HepG2 (cell line): ENCODE measurements at regions not wholly inside any gene's neighbourhood (a gene's known extent, or its start where the extent isn't known, plus 50 kb on each side); places are given as distances from the start of the nearest gene placed in this dataset.

Experiments used
- BORCS8-MEF2B ChIP-seq: sonication (generic); formaldehyde crosslinking; IDR thresholded peaks from 2 replicates; pipeline ENCODE4 v1.8.0; 2022; ENCODE audit warnings: mild to moderate bottlenecking, missing genetic modification reagents
- BRD4 ChIP-seq: sonication (generic); formaldehyde crosslinking; IDR thresholded peaks from 2 replicates; pipeline ENCODE4 v1.4.0; 2020; ENCODE audit warnings: missing genetic modification reagents
- HINFP ChIP-seq: sonication (generic); formaldehyde crosslinking; IDR thresholded peaks from 2 replicates; pipeline ENCODE4 v1.4.0; 2020; ENCODE audit warnings: low read depth, mild to moderate bottlenecking, missing genetic modification reagents
- HOXA7 ChIP-seq: sonication (generic); formaldehyde crosslinking; IDR thresholded peaks from 2 replicates; pipeline ENCODE4 v1.8.1; 2022; ENCODE audit warnings: mild to moderate bottlenecking, missing genetic modification reagents, moderate library complexity
- JUN ChIP-seq: sonication (generic); formaldehyde crosslinking; IDR thresholded peaks from 2 replicates; pipeline ENCODE4 v1.4.0; 2020; ENCODE audit warnings: mild to moderate bottlenecking, missing genetic modification reagents
- POLR2G ChIP-seq: fragments of 200-400 bp; formaldehyde crosslinking; IDR thresholded peaks from 2 replicates; pipeline ENCODE4 v1.6.1; 2018; ENCODE audit warnings: mild to moderate bottlenecking, low read depth, low read length, moderate library complexity
- REXO4 ChIP-seq: sonication (generic); formaldehyde crosslinking; IDR thresholded peaks from 2 replicates; pipeline ENCODE4 v1.8.0; 2022; ENCODE audit warnings: missing genetic modification reagents, mild to moderate bottlenecking, borderline replicate concordance
- TAF15 ChIP-seq: fragments of 200-400 bp; formaldehyde crosslinking; IDR thresholded peaks from one replicate; pipeline ENCODE4 v1.6.1; 2018; ENCODE audit warnings: mild to moderate bottlenecking, low read depth, low read length; ENCODE audit not compliant: poor library complexity, severe bottlenecking
- TCF7L2 ChIP-seq: IDR thresholded peaks from 2 replicates; pipeline ENCODE4 v1.6.1; 2011; ENCODE audit warnings: mild to moderate bottlenecking, low read depth, low read length, moderate library complexity
- THAP9 ChIP-seq: sonication (generic); formaldehyde crosslinking; IDR thresholded peaks from 2 replicates; pipeline ENCODE4; 2020; ENCODE audit warnings: missing genetic modification reagents, mild to moderate bottlenecking, borderline replicate concordance
- USF2 ChIP-seq, 2 experiments: sonication (generic) in 1 of 2; formaldehyde crosslinking in 1 of 2; IDR thresholded peaks; 2 replicates each; pipeline versions ENCODE4 v1.5.1 to v1.6.1; 2011 to 2020; ENCODE audit warnings: borderline replicate concordance in 1 of 2, low read depth in 1 of 2, low read length in 1 of 2, mild to moderate bottlenecking in 1 of 2, missing genetic modification reagents in 1 of 2, moderate library complexity in 1 of 2
- ZNF441 ChIP-seq: sonication (generic); formaldehyde crosslinking; IDR thresholded peaks from 2 replicates; pipeline ENCODE4 v1.7.0; 2021; ENCODE audit warnings: missing genetic modification reagents, borderline replicate concordance
- ZNF574 ChIP-seq: sonication (generic); formaldehyde crosslinking; IDR thresholded peaks from 2 replicates; pipeline ENCODE4 v1.4.0; 2020; ENCODE audit warnings: missing genetic modification reagents
- ZNF644 ChIP-seq: IDR thresholded peaks from 2 replicates; pipeline ENCODE4 v1.6.1; 2016; ENCODE audit warnings: low read depth
- ZNF720 ChIP-seq: sonication (generic); formaldehyde crosslinking; IDR thresholded peaks from 2 replicates; pipeline ENCODE4 v1.4.0; 2020; ENCODE audit warnings: missing genetic modification reagents
- ZNF839 ChIP-seq: sonication (generic); formaldehyde crosslinking; IDR thresholded peaks from 2 replicates; pipeline ENCODE4 v1.4.0; 2020; ENCODE audit warnings: missing genetic modification reagents, mild to moderate bottlenecking, borderline replicate concordance

- TF ChIP-seq HINFP (CRISPR knock-in tag) (no peak), ZNF574 (CRISPR knock-in tag) (no peak), ZNF839 (no peak), JUN (CRISPR knock-in tag) (no peak), BRD4 (CRISPR knock-in tag) (no peak), TCF7L2 (no peak), ZNF644 (CRISPR knock-in tag) (no peak), REXO4 (CRISPR knock-in tag) (no peak), ZNF720 (CRISPR knock-in tag) (no peak), TAF15 (no peak), HOXA7 (no peak), BORCS8-MEF2B (CRISPR knock-in tag) (no peak), THAP9 (CRISPR knock-in tag) (no peak), USF2 (IDR thresholded peaks at IDR 0.05; ENCODE audit: low read depth, low read length) (no peak), USF2 (CRISPR knock-in tag; IDR thresholded peaks at IDR 0.05; ENCODE audit: borderline replicate concordance) (peak; percentile 36; the same call in 1 of the 2 replicates), ZNF441 (no peak), POLR2G (no peak)
Measured at GRCh38 chr5:96199713-96200183, 233.3 kb downstream of the PCSK1 start (continued).
